GM23338 (cell line): ENCODE measurements at regions not wholly inside any gene's neighbourhood (a gene's known extent, or its start where the extent isn't known, plus 50 kb on each side); places are given as distances from the start of the nearest gene placed in this dataset.

Experiments
- ATAC-seq: fragments of 200-7000 bp; cut with Tn5 transposase; 3 replicates; pipeline ENCODE4 v1.9.1; 2020
- DNase-seq: peaks from one replicate; pipeline ENCODE4 v3.0.0-alpha.2; 2015; ENCODE audit warnings: low spot score
- H2AFZ ChIP-seq: fragments of 200-600 bp; sonication (generic); 2 replicates; pipeline ENCODE4 v1.8.0; 2016; ENCODE audit warnings: antibody characterized with exemption, mild to moderate bottlenecking, moderate library complexity
- H3F3A ChIP-seq: fragments of 200-600 bp; sonication (generic); replicated peaks from 2 replicates; pipeline ENCODE4 v1.8.0; 2017; ENCODE audit warnings: antibody characterized with exemption, mixed run types, low read depth
- H3K27ac ChIP-seq: fragments of 200-600 bp; sonication (generic); 2 replicates; pipeline ENCODE4 v1.6.1; 2016; ENCODE audit warnings: low read depth
- H3K27me3 ChIP-seq: fragments of 200-600 bp; sonication (generic); 2 replicates; pipeline ENCODE4 v1.8.0; 2016; ENCODE audit warnings: mild to moderate bottlenecking, mixed run types, moderate library complexity; ENCODE audit not compliant: insufficient read depth
- H3K36me3 ChIP-seq: fragments of 200-600 bp; sonication (generic); 2 replicates; pipeline ENCODE4 v1.8.0; 2016; ENCODE audit warnings: mild to moderate bottlenecking; ENCODE audit not compliant: insufficient read depth
- H3K4me1 ChIP-seq: fragments of 200-600 bp; sonication (generic); 2 replicates; pipeline ENCODE4 v1.8.0; 2016; ENCODE audit warnings: mild to moderate bottlenecking, moderate library complexity; ENCODE audit not compliant: insufficient read depth
- H3K4me2 ChIP-seq: fragments of 200-600 bp; sonication (generic); 2 replicates; pipeline ENCODE4 v1.7.1; 2017; ENCODE audit warnings: mixed run types
- H3K4me3 ChIP-seq: fragments of 200-600 bp; sonication (generic); 2 replicates; pipeline ENCODE4 v1.6.1; 2016; ENCODE audit warnings: mixed run types
- H3K79me2 ChIP-seq: fragments of 200-600 bp; sonication (generic); replicated peaks from 2 replicates; pipeline ENCODE4 v1.8.0; 2017; ENCODE audit warnings: mild to moderate bottlenecking; ENCODE audit not compliant: insufficient read depth
- H3K9me2 ChIP-seq: fragments of 200-600 bp; sonication (generic); 2 replicates; pipeline ENCODE4 v1.8.0; 2017; ENCODE audit not compliant: insufficient read depth
- H4K20me1 ChIP-seq: fragments of 200-600 bp; sonication (generic); replicated peaks from 2 replicates; pipeline ENCODE4 v1.8.0; 2017; ENCODE audit warnings: mild to moderate bottlenecking; ENCODE audit not compliant: insufficient read depth
- H3K27ac Mint-ChIP-seq: 2 replicates; pipeline ENCODE4 v1.8.0; 2020; ENCODE audit warnings: inconsistent platforms, mild to moderate bottlenecking, moderate library complexity, mixed read lengths
- H3K27me3 Mint-ChIP-seq: 3 replicates; pipeline ENCODE4 v1.8.0; 2022; ENCODE audit warnings: low read depth, mild to moderate bottlenecking, moderate library complexity, mixed read lengths, inconsistent platforms; ENCODE audit not compliant: insufficient read depth, poor library complexity
- H3K36me3 Mint-ChIP-seq: 3 replicates; pipeline ENCODE4 v1.8.0; 2021; ENCODE audit warnings: low read depth, mild to moderate bottlenecking, inconsistent platforms, moderate library complexity, mixed read lengths
- H3K4me1 Mint-ChIP-seq: 3 replicates; pipeline ENCODE4 v1.8.0; 2020; ENCODE audit warnings: mild to moderate bottlenecking, inconsistent platforms, mixed read lengths
- H3K4me3 Mint-ChIP-seq: 3 replicates; pipeline ENCODE4 v1.8.0; 2021; ENCODE audit warnings: moderate library complexity, mild to moderate bottlenecking, inconsistent platforms, mixed read lengths
- H3K9me3 Mint-ChIP-seq: 3 replicates; pipeline ENCODE4 v1.8.0; 2020; ENCODE audit warnings: moderate library complexity, mild to moderate bottlenecking, inconsistent platforms, mixed read lengths
- CREB1 ChIP-seq: fragments of 250-450 bp; sonication (Bioruptor Pico); IDR thresholded peaks from 2 replicates; pipeline ENCODE4 v1.5.0; 2020; ENCODE audit warnings: low read depth, mild to moderate bottlenecking, moderate library complexity
- EZH2 ChIP-seq: fragments of 200-600 bp; sonication (generic); IDR thresholded peaks from one replicate; pipeline ENCODE4 v1.8.0; 2017; ENCODE audit warnings: antibody characterized with exemption, mild to moderate bottlenecking, low read depth; ENCODE audit not compliant: unreplicated experiment
- EZH2phosphoT487 ChIP-seq: fragments of 200-600 bp; sonication (generic); IDR thresholded peaks from one replicate; pipeline ENCODE4 v1.8.1; 2018; ENCODE audit warnings: antibody characterized with exemption; ENCODE audit not compliant: unreplicated experiment
- NANOG ChIP-seq: IDR thresholded peaks from 2 replicates; pipeline ENCODE4 v1.6.1; 2016; ENCODE audit warnings: antibody characterized with exemption, borderline replicate concordance
- POLR2AphosphoS5 ChIP-seq: IDR thresholded peaks from 2 replicates; pipeline ENCODE4 v1.6.1; 2016; ENCODE audit warnings: antibody characterized with exemption, low read depth
- STAT1 ChIP-seq: IDR thresholded peaks from one replicate; pipeline ENCODE4 v1.6.1; 2016; ENCODE audit warnings: antibody characterized with exemption; ENCODE audit not compliant: unreplicated experiment
- ZNF114 ChIP-seq: fragments of 250-450 bp; sonication (Bioruptor Pico); IDR thresholded peaks from 2 replicates; pipeline ENCODE4 v1.5.0; 2020; ENCODE audit warnings: mild to moderate bottlenecking, moderate library complexity
- ZNF331 ChIP-seq: fragments of 250-450 bp; sonication (Bioruptor Pico); IDR thresholded peaks from 2 replicates; pipeline ENCODE4 v1.5.0; 2020; ENCODE audit warnings: low read depth, mild to moderate bottlenecking, moderate library complexity
- TF ChIP-seq, protein P1 (sequence below): IDR thresholded peaks from 2 replicates; pipeline ENCODE4 v1.6.1; 2016; ENCODE audit warnings: antibody characterized with exemption
- TF ChIP-seq, protein P2 (sequence below): IDR thresholded peaks from one replicate; pipeline ENCODE4 v1.6.1; 2018; ENCODE audit warnings: antibody characterized with exemption; ENCODE audit not compliant: unreplicated experiment

DNA sequence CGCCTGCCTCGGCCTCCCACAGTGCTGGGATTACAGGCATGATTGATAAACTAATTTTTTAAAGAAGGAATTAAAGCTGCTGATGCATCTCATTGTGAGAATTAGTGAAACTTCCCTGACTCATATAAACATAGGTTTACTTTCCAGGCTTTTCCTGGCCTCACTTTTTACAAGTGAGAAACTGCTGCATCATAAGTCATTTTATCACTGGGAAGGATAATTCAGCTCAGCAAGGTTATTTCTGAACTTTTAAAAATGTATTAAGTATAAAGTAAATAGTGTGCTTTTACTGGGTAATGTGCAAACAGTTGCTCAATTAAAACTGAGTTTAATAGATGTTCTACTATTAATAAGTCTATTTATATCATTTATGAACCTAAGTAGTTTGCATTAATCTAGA lies 1130.3 kb upstream of the CDH2 start (continued):
- TF ChIP-seq, protein P1, sequence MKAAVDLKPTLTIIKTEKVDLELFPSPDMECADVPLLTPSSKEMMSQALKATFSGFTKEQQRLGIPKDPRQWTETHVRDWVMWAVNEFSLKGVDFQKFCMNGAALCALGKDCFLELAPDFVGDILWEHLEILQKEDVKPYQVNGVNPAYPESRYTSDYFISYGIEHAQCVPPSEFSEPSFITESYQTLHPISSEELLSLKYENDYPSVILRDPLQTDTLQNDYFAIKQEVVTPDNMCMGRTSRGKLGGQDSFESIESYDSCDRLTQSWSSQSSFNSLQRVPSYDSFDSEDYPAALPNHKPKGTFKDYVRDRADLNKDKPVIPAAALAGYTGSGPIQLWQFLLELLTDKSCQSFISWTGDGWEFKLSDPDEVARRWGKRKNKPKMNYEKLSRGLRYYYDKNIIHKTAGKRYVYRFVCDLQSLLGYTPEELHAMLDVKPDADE: no peak

DNA sequence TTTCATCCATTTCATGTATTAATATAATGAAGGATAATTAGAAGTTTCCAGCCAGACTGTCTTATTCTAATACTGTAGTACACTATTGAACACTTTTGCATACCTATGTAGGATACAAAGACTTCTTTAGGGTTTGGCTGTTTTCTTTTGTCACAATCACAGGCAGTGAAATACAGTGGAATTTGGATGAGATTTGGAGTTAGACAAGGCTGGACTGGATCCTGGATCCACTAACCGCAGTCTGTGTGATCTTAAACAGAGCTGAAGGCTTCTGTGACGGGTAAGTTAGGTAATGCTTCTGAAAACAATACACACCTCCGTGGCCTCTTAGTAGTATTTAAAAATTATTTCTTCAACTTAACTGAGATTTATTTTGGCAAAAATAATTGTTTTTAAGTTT lies 1128.6 kb upstream of the CDH2 start:
- H2AFZ ChIP-seq: no peak overlapping the region
- no peak for ATAC-seq
- H3K79me2 ChIP-seq: no peaks in the 10 kb centered on the region
- H3K9me2 ChIP-seq: peaks cover 4% of the 10 kb centered on the region
- no peaks in the 10 kb centered on the region for H3K36me3 Mint-ChIP-seq
- H3K4me3 ChIP-seq: no peak overlapping the region
- no peaks in the 10 kb centered on the region for H3K36me3 ChIP-seq
- no peak overlapping the region for H3K4me3 Mint-ChIP-seq
- H4K20me1 ChIP-seq: no peaks in the 10 kb centered on the region
- H3K4me2 ChIP-seq: no peak overlapping the region
- no peaks in the 10 kb centered on the region for H3K4me1 ChIP-seq
- TF ChIP-seq POLR2AphosphoS5: no peak
- TF ChIP-seq NANOG: no peak
- TF ChIP-seq, protein P2, sequence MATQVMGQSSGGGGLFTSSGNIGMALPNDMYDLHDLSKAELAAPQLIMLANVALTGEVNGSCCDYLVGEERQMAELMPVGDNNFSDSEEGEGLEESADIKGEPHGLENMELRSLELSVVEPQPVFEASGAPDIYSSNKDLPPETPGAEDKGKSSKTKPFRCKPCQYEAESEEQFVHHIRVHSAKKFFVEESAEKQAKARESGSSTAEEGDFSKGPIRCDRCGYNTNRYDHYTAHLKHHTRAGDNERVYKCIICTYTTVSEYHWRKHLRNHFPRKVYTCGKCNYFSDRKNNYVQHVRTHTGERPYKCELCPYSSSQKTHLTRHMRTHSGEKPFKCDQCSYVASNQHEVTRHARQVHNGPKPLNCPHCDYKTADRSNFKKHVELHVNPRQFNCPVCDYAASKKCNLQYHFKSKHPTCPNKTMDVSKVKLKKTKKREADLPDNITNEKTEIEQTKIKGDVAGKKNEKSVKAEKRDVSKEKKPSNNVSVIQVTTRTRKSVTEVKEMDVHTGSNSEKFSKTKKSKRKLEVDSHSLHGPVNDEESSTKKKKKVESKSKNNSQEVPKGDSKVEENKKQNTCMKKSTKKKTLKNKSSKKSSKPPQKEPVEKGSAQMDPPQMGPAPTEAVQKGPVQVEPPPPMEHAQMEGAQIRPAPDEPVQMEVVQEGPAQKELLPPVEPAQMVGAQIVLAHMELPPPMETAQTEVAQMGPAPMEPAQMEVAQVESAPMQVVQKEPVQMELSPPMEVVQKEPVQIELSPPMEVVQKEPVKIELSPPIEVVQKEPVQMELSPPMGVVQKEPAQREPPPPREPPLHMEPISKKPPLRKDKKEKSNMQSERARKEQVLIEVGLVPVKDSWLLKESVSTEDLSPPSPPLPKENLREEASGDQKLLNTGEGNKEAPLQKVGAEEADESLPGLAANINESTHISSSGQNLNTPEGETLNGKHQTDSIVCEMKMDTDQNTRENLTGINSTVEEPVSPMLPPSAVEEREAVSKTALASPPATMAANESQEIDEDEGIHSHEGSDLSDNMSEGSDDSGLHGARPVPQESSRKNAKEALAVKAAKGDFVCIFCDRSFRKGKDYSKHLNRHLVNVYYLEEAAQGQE: no peak
- TF ChIP-seq STAT1: no peak
- no peak for TF ChIP-seq CREB1
- peaks cover 1% of the 10 kb centered on the region for H3K27me3 Mint-ChIP-seq
- no peak for DNase-seq
- no peaks in the 10 kb centered on the region for H3F3A ChIP-seq
- no peak overlapping the region for H3K27ac Mint-ChIP-seq
- H3K27me3 ChIP-seq: no peaks in the 10 kb centered on the region
- H3K9me3 Mint-ChIP-seq: no peaks in the 10 kb centered on the region
- no peaks in the 10 kb centered on the region for H3K4me1 Mint-ChIP-seq
- H3K27ac ChIP-seq: no peak overlapping the region

DNA sequence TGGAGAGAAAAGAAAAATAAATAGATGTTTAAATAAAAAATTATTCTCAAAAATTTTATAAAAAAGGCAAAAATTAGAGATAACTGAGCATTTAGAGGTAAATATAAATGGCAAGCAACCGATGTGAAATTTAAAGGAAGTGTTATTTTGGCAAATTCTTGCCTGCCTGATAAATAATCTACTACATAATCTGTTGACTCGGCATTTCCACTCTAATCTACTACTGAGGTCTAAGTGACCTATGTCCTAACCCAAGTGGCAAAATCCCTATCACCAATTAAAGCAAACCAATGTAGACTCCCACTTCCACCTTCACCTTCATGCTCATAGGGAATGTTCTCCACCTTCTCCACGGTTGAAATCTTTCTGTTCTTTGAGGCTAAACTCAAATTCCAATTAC lies 1124.1 kb upstream of the CDH2 start:
- no peaks in the 10 kb centered on the region for H3F3A ChIP-seq
- no peak for DNase-seq
- no peak overlapping the region for H3K4me2 ChIP-seq
- no peaks in the 10 kb centered on the region for H3K9me3 Mint-ChIP-seq
- no peak overlapping the region for H2AFZ ChIP-seq
- H3K36me3 ChIP-seq: no peaks in the 10 kb centered on the region
- H3K27me3 Mint-ChIP-seq: no peaks in the 10 kb centered on the region
- no peak overlapping the region for H3K27ac ChIP-seq
- H3K36me3 Mint-ChIP-seq: no peaks in the 10 kb centered on the region
- H3K27ac Mint-ChIP-seq: no peak overlapping the region
- ATAC-seq: no peak
- no peaks in the 10 kb centered on the region for H3K4me1 Mint-ChIP-seq
- no peaks in the 10 kb centered on the region for H3K27me3 ChIP-seq
- peaks cover 10% of the 10 kb centered on the region for H3K9me2 ChIP-seq
- no peaks in the 10 kb centered on the region for H3K4me1 ChIP-seq
- H3K4me3 ChIP-seq: no peak overlapping the region
- no peak overlapping the region for H3K4me3 Mint-ChIP-seq
- no peaks in the 10 kb centered on the region for H4K20me1 ChIP-seq
- H3K79me2 ChIP-seq: no peaks in the 10 kb centered on the region
- no peak for TF ChIP-seq POLR2AphosphoS5
- no peak for TF ChIP-seq EZH2phosphoT487
- TF ChIP-seq, protein P2: no peak
- TF ChIP-seq ZNF114: no peak
- TF ChIP-seq EZH2: no peak
- no peak for TF ChIP-seq ZNF331 (CRISPR knock-in tag)
- TF ChIP-seq STAT1: no peak
